ENCODE measurements at regions not wholly inside any gene's neighbourhood (a gene's known extent, or its start where the extent isn't known, plus 50 kb on each side); places are given as distances from the start of the nearest gene placed in this dataset.

DNA sequence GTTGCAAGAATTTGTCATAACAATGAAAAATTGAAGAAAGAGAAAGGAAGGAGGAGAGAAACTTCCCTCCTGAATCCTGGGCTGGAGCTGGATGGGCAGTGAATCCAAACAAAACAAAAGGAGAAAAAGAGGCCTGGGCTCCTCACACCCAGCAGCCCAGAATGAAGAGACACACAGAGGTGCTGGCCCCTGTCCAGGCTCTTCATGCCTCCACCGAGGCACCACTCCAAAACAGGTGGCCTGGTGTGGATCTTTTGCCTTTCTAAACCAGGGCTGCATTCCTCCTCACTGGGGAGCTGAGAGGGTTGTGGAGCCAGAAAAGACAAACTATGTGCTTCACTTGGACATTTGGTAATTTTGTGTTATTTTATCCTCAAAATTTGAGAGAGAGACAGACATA is 76.0 kb downstream of the FAM124B start:
- H3K4me1 Mint-ChIP-seq (ENCODE audit: low read depth) = no peaks in the 10 kb centered on the region
- no peaks in the 10 kb centered on the region for H3K36me3 Mint-ChIP-seq (ENCODE audit: low read depth)
- no peak overlapping the region for H3K4me3 Mint-ChIP-seq
- no peak overlapping the region for H3K27ac Mint-ChIP-seq
- intact Hi-C loops (cut with micrococcal nuclease) = no loop called here
- no peaks in the 10 kb centered on the region for H3K9me3 Mint-ChIP-seq
- H3K27me3 Mint-ChIP-seq = peaks cover 10% of the 10 kb centered on the region

DNA sequence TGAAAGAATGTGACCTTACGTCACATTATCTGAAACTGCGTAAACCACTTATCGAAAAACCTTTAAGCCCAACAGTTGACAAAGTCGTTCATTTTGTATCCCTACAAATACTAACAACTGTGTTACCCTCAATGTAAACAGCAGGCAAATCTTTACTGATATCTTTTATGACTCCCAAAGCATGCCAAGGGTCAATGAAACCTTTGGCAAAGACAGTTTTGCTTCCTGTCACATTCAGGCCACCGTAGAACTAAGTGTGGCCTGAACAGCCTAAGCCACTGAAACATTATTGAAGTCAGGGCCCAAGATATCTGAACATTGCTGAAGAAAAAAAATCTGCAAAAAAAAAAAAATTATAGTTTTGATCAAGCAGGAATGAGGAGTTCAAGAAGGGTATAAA is 77.3 kb downstream of the FAM124B start:
- Mint-ChIP-seq H3K27me3 (peaks cover 10% of the 10 kb centered on the region), H3K4me1 (ENCODE audit: low read depth) (peaks cover 8% of the 10 kb centered on the region), H3K4me3 (no peak overlapping the region), H3K9me3 (no peaks in the 10 kb centered on the region), H3K27ac (no peak overlapping the region), H3K36me3 (ENCODE audit: low read depth) (no peaks in the 10 kb centered on the region)
- intact Hi-C loops (cut with micrococcal nuclease) = no loop called here

DNA sequence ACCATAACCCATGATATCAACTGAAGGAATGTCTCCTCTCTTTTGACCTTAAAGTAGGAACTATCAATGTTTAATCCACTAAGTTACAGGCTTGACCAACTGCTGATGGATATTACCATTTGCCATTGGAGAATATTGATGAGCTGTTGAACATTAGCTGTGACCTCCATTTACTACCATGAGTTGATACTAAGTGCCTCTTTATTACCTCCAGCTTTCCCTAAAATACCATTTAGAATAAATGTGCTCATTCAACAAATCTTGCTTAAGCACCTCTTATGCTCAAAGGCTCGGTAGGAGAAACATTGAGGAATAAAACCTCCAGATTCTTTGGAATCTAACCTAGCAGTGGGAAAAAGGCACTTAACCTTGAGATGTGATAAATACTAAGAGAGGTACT is 81.2 kb downstream of the FAM124B start:
- H3K27ac Mint-ChIP-seq = no peak overlapping the region
- H3K36me3 Mint-ChIP-seq (ENCODE audit: low read depth) = no peaks in the 10 kb centered on the region
- no peak overlapping the region for H3K4me3 Mint-ChIP-seq
- H3K4me1 Mint-ChIP-seq (ENCODE audit: low read depth) = peaks cover 21% of the 10 kb centered on the region
- intact Hi-C loops (cut with micrococcal nuclease) = no loop called here
- peaks cover 3% of the 10 kb centered on the region for H3K27me3 Mint-ChIP-seq
- H3K9me3 Mint-ChIP-seq = no peaks in the 10 kb centered on the region

DNA sequence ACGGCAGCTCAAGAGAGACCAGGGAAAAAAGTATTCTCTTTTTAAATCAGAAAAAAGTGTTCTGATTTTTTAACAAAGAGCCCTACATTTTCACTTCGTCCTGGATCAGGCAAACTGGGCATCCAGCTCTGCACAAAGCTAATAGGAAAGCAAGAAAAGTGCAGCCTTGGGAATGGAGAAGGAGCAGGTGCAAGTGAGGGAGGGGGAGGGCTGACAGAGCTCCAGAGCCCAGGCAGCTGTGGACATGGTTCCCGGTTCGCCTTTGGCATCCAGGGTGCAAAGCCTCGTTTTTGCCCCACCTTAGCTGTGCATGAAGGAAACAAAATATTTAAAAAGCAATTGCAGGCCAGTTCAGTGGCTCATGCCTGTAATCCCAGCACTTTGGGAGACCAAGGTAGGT is 82.2 kb downstream of the FAM124B start:
- no peaks in the 10 kb centered on the region for H3K36me3 Mint-ChIP-seq (ENCODE audit: low read depth)
- H3K27ac Mint-ChIP-seq = no peak overlapping the region
- H3K4me1 Mint-ChIP-seq (ENCODE audit: low read depth) = peaks cover 27% of the 10 kb centered on the region
- H3K4me3 Mint-ChIP-seq = no peak overlapping the region
- H3K27me3 Mint-ChIP-seq = peaks cover 3% of the 10 kb centered on the region
- intact Hi-C loops (cut with micrococcal nuclease) = no loop called here
- no peaks in the 10 kb centered on the region for H3K9me3 Mint-ChIP-seq

DNA sequence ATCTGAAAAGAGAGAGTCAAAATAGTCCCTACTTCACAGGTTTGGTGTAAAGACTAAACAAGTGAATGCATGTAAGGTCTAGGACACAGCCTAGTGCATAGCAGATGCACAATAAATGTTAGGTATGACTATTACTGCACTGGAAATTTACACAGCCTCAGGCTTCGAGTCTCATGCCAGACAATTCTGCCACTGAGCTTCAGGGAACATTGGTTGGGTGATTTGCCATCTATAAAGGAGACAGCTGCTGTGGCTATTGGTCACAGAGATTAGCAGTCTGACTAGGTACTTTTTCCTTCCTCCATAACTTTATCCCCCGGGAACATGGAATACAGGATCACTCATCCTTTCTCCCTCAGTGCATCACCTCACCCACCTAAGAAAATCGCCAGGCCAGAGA is 89.2 kb downstream of the FAM124B start:
- Mint-ChIP-seq H3K4me1 (ENCODE audit: low read depth) (peaks cover 19% of the 10 kb centered on the region), H3K4me3 (no peak overlapping the region)
- intact Hi-C loops (cut with micrococcal nuclease) = no loop called here

DNA sequence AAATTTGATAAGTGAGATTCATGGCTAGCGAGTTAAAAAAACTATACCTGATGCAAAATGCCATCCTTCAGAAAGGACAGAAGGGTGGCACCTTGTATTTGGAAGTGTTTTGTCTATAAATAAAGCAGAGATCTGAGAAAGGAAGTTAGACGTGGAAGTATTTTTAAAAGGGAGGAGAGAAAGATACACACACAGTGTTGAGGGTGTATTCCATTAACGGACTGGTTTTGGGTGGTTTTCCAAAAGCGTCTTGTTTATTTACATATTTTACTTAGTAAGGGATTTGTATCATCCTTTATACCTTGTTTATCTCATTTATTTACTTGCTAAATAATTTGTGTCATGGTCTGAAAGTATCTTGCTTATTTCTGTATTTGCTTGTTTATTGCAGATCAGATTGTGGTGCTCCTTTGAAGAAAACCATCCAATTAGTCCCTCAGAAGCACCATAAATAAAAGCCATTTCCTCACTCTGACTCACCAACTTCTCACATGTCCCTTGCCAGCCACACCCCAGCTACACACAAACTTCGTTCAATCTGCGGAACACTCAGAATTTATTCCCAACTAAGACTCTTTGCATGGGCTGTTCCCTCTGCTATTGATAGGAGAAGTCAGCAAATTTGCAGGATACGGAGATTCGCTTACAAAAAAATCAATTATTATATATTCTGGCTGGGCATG is 90.8 kb downstream of the FAM124B start:
- H3K4me3 Mint-ChIP-seq = no peak overlapping the region
- H3K9me3 Mint-ChIP-seq = no peaks in the 10 kb centered on the region
- H3K27me3 Mint-ChIP-seq = peaks cover 3% of the 10 kb centered on the region
- peaks cover 19% of the 10 kb centered on the region for H3K4me1 Mint-ChIP-seq (ENCODE audit: low read depth)
- intact Hi-C loops (cut with micrococcal nuclease) = no loop called here
- H3K27ac Mint-ChIP-seq = no peak overlapping the region
- no peaks in the 10 kb centered on the region for H3K36me3 Mint-ChIP-seq (ENCODE audit: low read depth)

More for the DNA sequence above, 89.2 kb downstream of the FAM124B start:
- Mint-ChIP-seq H3K36me3 (ENCODE audit: low read depth) (no peaks in the 10 kb centered on the region), H3K27ac (no peak overlapping the region), H3K9me3 (no peaks in the 10 kb centered on the region), H3K27me3 (peaks cover 3% of the 10 kb centered on the region)

DNA sequence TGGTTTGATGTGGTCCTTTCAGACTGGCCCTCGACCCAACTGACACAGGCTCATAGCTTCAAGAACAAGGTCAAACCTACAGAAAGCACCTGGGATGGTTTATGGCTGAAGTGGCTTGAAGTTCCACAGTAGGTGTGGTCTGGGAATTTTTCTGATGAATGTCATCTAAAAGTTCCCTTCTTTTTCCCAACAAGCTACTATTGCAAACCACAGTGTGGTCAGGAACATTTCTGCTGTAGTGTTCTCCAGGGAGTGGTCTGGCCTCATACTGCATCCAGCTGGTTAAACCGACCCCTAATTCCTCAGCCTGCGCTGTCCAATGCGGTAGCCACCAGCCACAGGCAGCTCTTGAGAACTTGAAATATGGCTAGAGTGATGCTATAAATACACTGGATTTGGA is 92.7 kb downstream of the FAM124B start:
- Mint-ChIP-seq H3K9me3 (no peaks in the 10 kb centered on the region), H3K4me3 (no peak overlapping the region), H3K27me3 (peaks cover 3% of the 10 kb centered on the region), H3K36me3 (ENCODE audit: low read depth) (no peaks in the 10 kb centered on the region), H3K27ac (no peak overlapping the region), H3K4me1 (ENCODE audit: low read depth) (peaks cover 10% of the 10 kb centered on the region)
- intact Hi-C loops (cut with micrococcal nuclease) = no loop called here

DNA sequence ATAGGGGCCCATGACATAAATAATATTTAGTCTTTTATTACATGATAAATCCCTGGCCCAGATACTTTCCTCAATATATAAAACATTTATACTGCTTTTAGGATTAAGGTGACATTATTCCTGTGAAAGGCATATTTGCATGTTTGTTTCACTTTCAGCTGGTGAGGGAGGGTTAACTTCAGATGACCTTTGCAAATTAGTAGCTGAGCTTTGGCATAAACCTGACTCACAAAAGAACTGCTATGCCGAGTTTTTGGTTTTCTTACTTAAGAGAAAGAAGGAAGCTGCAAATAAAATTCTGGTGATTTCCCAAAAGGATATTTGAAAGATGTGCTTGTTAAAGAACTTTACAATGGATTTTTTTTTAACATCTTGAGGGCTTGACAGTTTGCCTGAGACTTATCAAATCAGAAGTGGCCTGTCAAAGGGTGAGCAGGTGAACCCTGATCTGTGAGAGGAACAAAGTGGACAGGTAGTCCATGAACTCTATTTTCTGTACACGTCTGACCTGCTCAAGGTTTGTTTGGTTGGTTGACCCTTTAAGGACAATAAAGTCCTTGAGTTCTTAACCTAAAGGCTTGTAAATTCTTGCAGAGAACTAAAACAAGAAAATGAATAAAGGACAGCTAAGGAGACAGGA is 93.5 kb downstream of the FAM124B start:
- intact Hi-C loops (cut with micrococcal nuclease) = no loop called here
- no peak overlapping the region for H3K27ac Mint-ChIP-seq
- no peak overlapping the region for H3K4me3 Mint-ChIP-seq
- peaks cover 10% of the 10 kb centered on the region for H3K4me1 Mint-ChIP-seq (ENCODE audit: low read depth)
- peaks cover 3% of the 10 kb centered on the region for H3K27me3 Mint-ChIP-seq
- no peaks in the 10 kb centered on the region for H3K9me3 Mint-ChIP-seq
- no peaks in the 10 kb centered on the region for H3K36me3 Mint-ChIP-seq (ENCODE audit: low read depth)

DNA sequence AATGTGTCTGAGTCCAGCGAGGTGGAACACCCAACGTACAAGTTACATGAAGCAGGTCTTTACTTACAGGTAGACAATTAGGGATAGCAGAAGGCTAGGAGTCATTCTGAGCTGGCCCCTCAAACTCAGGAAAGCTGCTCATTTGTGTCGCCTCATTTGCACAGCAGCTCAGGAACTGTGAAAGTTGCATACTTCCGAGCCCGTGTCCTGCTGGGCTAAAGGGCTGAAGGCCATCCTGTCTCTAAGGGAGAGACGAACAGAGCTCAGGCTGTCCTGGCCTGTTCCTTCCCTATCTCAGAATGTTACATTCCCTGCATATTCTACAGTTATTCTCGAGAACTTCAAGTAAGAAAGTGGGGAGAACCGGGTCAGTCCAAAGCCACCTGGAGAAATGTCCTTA is 99.0 kb downstream of the FAM124B start:
- intact Hi-C loops (cut with micrococcal nuclease) = no loop called here
- H3K4me3 Mint-ChIP-seq = no peak overlapping the region
- no peaks in the 10 kb centered on the region for H3K36me3 Mint-ChIP-seq (ENCODE audit: low read depth)
- H3K27me3 Mint-ChIP-seq = no peaks in the 10 kb centered on the region
- H3K9me3 Mint-ChIP-seq = no peaks in the 10 kb centered on the region
- H3K4me1 Mint-ChIP-seq (ENCODE audit: low read depth) = peaks cover 12% of the 10 kb centered on the region
- H3K27ac Mint-ChIP-seq = no peak overlapping the region

DNA sequence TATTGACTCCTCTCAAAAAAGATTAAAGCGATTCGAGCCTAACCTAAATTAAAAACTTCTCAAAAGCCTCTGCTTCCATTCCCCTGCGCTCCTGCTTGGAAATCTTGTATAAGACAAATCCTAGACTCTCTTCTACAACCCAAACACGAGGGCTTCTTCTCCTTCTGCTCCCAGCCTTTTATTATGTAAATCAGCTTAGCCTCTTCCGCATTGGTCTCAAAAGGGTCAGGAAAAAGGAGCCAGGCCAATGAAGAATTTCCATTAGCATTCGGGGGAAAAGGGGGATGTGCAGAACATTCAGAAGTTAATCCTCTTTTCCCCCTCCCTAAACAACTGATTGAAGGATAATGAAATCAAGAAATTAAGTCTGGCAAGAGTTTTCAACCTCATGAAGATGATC is 107.9 kb downstream of the FAM124B start:
- peaks cover 16% of the 10 kb centered on the region for H3K27me3 Mint-ChIP-seq
- no peaks in the 10 kb centered on the region for H3K4me1 Mint-ChIP-seq (ENCODE audit: low read depth)
- no peak overlapping the region for H3K27ac Mint-ChIP-seq
- no peaks in the 10 kb centered on the region for H3K36me3 Mint-ChIP-seq (ENCODE audit: low read depth)
- H3K9me3 Mint-ChIP-seq = no peaks in the 10 kb centered on the region
- H3K4me3 Mint-ChIP-seq = no peak overlapping the region
- intact Hi-C loops (cut with micrococcal nuclease) = no loop called here

DNA sequence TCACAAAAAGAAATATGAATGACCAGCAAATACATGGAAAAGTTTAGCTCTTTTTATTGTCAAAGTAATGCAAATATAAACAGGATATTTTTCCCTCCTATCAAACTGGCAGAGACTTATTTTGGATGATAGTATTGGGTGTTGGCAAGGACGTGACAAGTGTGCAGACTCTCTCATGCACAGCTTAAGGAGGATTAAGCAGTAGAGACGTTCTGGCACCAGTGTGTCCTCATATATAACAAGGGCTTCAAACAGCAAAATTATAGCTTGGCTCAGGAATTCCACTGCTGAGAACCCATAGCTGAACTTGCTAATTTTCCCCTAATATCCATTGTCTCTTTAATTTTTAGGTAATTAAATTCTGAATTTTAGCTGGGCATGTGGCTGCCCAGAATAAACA is 114.4 kb downstream of the FAM124B start:
- no peak overlapping the region for H3K4me3 Mint-ChIP-seq
- intact Hi-C loops (cut with micrococcal nuclease) = no loop called here
- H3K27me3 Mint-ChIP-seq = peaks cover 17% of the 10 kb centered on the region
- no peaks in the 10 kb centered on the region for H3K36me3 Mint-ChIP-seq (ENCODE audit: low read depth)
- no peak overlapping the region for H3K27ac Mint-ChIP-seq
- H3K9me3 Mint-ChIP-seq = no peaks in the 10 kb centered on the region
- no peaks in the 10 kb centered on the region for H3K4me1 Mint-ChIP-seq (ENCODE audit: low read depth)

DNA sequence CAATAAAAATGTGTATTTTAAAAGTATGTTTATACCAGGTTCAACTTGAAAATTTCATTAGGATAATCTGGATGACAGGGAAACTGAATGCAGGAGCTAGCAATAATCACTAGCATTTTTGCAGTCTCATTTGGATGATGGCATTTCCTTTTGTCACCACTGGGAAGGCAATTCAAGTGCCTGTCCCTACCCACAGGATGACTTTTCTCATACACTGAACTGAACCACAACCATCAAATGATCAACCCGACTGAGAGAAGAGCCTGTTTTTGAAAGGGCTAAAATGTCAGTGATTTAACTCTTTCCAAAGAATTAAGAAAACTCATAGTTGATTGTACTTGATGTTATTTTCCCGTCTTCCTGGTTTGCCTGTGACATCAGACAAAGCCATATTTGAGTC is 115.0 kb downstream of the FAM124B start:
- Mint-ChIP-seq H3K9me3 (no peaks in the 10 kb centered on the region), H3K27ac (no peak overlapping the region), H3K27me3 (peaks cover 19% of the 10 kb centered on the region), H3K4me1 (ENCODE audit: low read depth) (no peaks in the 10 kb centered on the region), H3K36me3 (ENCODE audit: low read depth) (no peaks in the 10 kb centered on the region), H3K4me3 (no peak overlapping the region)
- intact Hi-C loops (cut with micrococcal nuclease) = no loop called here

DNA sequence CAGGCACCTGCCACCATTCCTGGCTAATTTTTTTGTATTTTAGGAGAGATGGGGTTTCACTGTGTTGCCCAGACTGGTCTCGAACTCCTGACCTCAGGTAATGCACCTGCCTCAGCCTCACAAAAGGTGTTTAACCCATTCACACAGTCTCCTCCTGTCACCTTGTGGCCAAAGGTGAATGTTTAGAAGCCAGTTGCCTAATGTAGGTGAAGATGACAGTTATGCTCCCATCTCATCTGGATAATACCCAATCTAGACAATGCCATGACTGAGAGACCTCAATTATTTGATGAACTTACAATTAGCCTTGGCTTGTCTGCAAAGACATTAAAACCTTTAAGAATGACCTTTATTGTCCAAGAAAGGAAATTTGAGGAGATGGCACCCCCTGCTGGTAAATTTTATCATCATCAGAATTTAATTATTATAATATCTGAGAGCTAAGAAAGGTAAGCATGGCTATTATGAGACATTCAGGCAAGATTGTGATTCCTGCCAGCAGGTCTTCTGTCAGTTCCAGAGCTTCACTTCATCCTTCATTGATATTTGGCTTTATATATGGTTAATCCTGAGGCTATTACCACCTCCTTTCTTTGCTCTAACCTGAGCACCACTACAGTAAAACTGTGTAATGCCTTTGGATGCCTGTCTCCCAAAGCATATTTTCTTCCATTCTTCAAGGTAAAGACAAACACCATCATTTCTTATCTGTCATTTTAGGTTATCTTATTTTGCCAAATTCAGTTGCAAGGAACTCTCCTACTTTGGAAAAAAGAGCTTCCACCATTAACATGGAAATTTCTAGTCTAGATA is 117.6 kb downstream of the FAM124B start:
- Mint-ChIP-seq H3K27me3 (peaks cover 7% of the 10 kb centered on the region), H3K36me3 (ENCODE audit: low read depth) (no peaks in the 10 kb centered on the region), H3K9me3 (no peaks in the 10 kb centered on the region), H3K4me3 (no peak overlapping the region), H3K27ac (no peak overlapping the region), H3K4me1 (ENCODE audit: low read depth) (no peaks in the 10 kb centered on the region)
- intact Hi-C loops (cut with micrococcal nuclease) = loop anchor here (1.0 to 5.0 kb wide), 3 partner anchors 291 to 502 kb away; no protein-coding TSS in a partner anchor

DNA sequence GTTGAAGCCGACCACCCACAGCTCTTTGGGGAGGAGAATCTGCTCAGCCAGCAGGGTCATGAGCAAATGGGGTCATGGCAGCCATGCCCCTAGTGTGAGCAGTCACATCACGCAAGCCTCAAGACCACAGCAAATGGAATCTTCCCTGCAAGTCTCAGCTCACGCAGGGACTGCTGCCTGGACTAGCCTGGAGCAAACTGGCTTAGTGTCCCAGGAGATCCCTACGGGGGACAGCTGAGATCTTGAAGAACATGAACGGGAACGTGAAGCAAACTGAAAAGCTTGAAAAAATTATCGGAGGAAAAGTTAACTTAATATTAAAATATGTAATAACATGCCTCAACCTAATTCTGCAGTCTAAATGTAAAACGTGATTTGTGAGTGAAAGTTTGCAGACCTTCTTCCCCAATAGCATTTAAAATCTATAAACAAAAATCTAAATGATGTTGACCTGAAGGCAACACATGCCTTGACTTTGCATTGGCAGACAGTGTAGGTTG is 118.4 kb downstream of the FAM124B start:
- Mint-ChIP-seq H3K4me3 (no peak overlapping the region), H3K27me3 (peaks cover 7% of the 10 kb centered on the region), H3K9me3 (no peaks in the 10 kb centered on the region), H3K27ac (no peak overlapping the region), H3K4me1 (ENCODE audit: low read depth) (no peaks in the 10 kb centered on the region), H3K36me3 (ENCODE audit: low read depth) (no peaks in the 10 kb centered on the region)
- intact Hi-C loops (cut with micrococcal nuclease) = loop anchor here (5.0 kb wide), 1 partner anchor 501 kb away; no protein-coding TSS in a partner anchor

All from dendritic cell treated with granulocyte-macrophage colony-stimulating factor and Interleukin-4, amounts not matched to agents 40 ng/mL and 50 ng/mL, for 4 days (primary cell).